Medulla oblongata (tissue), 1 donor: ENCODE measurements at regions not wholly inside any gene's neighbourhood (a gene's known extent, or its start where the extent isn't known, plus 50 kb on each side); places are given as distances from the start of the nearest gene placed in this dataset.

Experiments used
- DNase-seq: peaks from one replicate; pipeline ENCODE4 v3.0.0-alpha.2; 2015; ENCODE audit errors: extremely low spot score

DNA sequence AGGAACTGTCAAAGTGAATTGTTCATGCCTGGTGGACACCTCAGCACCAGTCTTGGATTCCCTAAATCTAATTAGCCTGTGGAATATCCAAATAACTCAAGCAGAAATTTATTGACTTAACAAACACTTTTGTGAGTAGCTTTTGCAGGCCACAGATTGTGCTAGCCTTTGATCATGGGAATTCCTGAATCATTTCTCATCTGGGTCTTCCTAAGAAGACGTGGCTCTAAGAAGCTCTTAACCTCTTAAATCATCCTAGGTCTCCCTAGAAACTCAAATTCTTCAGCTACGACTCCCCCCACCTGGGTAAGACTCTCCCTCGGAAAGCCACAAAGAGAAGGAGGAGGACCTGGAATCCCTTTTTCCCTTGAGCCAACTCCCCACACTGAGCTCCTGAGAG is 53.8 kb upstream of the PSEN2 start:
- DNase-seq = no peak

DNA sequence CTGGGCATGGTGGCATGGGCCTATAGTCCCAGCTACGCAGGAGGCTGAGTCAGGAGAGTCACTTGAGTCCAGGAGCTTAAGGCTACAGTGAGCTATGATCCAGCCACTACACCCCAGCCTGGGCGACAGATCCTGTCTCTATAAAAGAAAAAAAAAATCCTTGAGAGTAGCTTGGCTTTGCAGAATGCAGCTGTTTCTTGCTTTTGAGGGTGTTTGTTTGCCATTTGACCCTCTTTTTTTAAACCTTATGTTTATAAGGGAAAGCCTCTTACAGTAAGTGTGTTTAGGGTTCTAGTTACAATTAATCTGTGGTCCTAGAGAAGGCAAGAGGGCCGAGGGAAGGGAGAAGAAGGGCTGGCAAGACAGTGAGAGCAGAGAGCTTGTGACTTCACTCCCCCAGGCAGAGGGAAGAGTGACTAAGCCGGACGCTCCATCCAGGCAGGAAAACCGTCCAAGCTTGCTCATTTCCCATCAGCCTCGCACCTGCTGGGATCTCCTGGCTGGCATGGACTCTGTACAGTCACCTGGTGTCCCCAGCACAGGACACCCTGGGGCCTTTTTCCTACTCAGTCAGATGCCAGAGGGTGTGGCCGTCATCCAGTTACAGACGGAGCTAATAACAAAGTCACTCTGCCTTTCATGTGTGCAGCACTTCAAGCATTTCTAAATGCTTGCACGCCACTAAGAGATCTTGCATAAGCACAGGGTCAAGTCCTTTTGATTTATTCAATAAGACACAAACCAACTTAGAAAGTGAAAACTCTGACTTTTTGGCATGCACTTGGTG is 55.5 kb upstream of the PSEN2 start:
- DNase-seq = peak; percentile 82

DNA sequence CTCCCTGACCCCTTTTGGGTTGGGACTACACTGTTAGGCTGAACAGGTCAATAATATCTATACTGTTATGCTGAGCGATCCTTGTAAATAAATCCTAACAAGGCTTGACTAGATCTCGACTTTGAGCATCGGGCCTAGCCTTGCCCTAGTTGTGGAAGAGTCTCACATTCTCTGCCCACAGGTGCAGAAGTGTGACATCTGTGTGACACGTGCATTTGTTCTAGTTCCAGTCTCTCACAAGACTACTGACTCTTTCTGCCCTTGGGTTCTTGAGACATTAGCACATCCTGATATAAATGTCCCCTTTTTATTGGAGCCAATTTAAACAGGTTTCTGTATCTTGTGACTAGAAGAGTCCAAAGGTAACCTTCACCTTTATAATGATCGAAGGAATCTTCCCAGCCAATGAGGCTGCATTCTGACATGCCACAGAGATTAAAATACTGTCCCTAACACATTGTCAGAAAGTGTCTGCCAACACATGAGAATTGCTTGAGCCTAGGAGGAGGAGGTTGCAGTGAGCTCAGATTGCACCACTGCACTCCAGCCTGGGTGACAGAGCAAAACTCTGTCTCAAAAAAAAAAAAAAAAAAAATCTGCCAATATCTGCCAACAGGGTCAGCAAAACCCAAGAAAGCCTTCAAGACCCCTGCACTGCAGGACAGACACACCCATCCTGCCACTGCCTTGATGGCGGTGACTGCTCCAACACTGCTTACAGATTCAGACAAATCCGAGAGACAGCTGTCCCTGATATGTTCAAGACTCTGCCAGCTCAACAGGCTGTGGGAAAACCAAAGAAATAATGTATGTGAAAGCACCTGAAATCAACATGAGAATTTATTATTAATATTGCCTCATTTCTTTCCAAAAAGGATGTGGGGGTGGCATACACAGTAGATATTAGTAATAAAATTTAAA is 56.5 kb upstream of the PSEN2 start:
- no peak for DNase-seq

DNA sequence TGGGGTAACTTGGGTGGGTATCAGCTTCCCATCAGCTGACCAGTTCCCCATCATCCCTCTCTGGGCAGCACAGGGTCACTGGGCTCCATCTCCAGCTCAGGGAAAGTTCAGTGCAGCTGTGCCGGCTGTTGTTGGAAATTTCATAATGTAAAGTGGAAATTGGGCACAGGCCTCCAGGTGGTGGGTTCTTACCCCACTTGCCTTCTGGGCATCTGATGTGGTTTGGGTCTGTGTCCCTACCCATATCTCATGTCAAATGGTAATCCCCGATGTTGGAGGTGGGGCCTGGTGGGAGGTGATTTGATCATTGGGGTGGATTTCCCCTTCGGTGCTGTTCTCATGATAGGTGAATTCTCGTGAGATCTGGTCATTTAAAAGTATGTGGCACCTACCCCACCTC is 59.7 kb upstream of the PSEN2 start:
- DNase-seq = no peak

DNA sequence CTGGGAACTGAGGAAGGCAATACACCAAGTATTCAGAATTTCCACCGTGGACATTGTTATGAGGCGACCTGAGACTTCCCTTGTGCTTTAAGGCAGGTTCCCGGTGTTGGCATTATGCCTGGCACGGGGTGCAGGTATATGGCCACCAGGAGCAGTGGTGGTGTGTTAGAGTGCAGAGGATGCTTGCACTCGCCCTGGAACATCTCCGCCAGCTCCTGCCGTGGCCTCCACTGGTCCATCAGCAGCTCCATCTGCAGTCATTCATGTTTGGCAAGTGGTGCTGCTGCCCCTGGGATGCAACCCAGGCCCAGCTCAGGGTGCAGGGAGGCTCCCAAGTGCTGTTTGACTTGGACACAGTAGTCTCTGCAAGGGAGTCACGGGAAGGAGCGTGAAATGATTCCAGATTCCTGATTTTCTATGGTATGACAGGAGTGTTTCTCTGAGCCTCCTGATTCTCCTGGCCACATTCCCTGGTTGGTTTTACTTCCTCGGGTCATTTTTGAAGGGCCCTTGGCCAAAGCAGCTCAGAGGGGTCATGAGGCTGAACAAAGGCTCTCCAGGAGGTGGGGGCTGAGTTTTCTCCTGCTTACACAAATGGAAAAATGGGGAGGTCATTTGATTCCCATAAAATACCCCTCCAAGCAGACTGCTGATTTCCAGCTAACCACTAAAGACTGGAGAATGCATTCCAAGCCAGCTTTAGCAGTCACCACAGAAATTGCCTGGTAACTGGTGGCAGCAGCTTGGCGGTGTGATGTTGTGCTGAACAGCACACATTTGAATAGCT is 60.4 kb upstream of the PSEN2 start:
- DNase-seq = peak; percentile 89

DNA sequence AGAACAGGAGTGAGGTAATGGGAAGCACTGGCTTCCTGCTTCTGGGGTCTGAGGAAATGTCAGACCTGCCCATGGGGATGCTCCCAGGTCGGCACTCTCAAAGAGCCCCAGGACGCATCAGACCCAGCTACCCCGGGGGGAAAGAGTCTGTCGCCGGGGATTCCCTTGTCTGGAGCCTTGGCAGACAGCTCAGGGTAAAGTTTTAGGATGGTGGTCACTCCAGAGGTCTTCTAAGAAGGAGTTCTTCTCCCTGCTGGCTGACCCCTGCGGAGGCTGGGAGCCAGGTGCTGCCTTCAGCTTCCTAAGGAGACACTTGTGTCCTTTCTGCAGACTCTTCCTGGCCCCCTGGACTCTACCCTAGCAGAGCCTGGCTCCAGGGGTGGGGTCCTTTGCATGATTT is 61.9 kb upstream of the PSEN2 start:
- DNase-seq = no peak

DNA sequence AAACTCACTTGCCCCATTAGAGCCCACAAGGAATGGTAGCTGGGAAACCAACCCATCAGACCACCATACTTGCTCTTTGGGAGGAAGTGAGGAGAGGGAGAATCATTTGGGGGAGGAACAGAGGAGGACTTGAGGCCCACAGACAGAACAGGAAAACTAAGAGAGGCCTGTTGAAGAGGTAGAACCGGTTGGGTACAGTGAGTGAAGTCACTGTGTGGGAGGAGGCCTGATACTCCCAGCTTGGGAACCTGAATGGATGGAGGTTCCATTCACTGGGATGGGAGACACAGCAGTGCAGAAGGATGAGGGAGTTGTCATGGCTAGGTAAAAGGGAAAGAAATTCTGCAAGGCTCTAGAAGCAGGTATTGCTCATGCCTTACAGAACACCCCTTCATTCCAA is 63.4 kb upstream of the PSEN2 start:
- no peak for DNase-seq

DNA sequence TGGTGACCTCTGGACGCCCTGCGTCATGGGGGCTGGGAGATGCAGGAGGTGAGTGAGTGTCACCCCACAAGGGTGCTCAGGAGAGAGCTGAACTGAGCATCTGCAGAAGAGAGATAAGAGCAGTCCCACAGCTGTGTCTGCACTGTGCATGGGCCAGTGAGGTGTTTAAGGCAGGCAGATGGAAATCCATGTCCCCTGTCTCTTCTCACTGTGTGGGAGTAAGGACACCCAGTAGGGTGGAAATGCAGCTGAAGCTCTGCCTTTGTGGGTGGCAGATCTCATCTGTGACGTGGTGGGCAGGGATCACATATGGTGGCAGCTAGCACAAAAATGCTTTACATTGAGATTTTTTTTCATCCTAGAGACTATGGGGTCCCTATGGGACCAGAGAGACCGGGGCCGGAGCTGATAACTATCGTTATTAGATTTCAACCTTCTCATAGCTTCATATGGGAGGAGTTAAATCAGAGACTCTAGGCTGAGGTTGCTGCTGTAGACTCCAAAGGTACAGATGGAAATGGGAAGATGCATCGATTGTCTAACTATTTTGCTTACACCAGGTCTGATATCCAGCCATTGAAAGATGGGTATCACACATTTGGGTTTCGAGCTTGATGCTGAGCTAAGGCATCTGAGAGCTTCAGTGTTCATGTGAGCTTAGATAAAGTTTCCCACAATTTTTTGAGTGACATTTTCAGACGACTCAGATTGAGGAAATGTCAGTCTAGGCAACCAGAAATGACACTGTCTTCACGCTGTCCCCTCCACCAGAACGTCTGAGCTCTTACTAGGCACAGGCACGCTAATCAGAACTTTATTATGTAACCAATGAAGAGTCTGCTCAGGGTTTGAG is 65.3 kb upstream of the PSEN2 start:
- no peak for DNase-seq

DNA sequence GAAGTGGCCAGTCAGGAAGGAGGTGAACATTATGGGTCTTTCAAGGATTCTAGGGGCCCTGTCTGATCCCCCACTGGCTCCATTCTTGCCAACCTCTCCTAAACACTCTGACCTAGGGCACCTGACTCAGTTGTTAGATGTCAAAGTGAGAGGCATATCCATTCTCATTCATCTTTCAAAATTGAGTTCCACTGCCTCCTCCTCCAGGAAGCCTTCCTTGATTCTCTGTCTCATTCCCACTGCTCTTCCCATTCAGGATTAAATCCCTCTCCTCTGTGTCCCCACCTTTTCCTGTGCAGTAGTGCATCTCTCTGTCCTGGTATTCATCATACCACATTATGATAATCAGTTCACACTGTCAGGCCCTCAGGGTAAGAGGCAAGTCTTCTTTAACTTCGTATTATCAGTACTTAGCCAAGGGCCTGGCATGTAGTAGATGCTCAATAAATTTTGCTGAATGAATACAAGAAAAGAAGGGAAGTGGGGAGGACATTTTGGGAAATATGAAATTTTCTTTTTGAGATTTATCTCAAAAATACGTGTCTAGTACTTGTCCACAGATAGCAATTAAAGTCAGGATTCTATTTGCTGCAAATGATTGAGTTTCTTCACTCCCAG is 61.8 kb upstream of the ITPKB start:
- no peak for DNase-seq

DNA sequence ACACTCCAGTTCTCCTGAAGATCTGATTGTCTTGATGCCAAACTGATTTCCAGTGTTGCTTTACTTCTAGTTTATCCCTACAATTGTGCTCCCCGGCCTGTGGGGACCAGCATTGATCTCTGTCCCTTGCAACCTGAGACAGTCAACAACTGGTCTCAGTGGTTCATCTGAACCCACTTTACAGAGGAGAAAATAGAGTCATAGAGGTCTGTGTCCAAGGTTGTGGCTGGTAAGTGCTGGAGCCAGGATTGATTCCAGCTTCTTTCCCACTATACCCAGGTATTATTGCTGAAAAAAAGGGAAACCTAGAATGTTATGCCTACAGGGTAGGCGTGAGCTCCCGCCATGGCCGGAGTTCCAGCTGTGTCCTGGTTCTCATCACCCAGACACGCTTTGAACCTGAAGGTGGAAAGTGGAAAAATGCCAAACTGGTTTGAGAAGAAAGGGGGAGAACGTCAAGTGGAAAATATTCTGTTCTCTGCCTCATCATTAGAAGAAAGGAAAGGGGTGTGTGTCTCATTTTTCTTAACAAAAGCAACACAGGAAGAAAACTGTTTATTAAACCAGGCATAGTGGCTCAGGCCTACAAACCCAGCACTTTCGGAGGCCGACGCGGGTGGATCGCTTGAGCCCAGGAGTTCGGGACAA is 60.7 kb upstream of the ITPKB start:
- no peak for DNase-seq

DNA sequence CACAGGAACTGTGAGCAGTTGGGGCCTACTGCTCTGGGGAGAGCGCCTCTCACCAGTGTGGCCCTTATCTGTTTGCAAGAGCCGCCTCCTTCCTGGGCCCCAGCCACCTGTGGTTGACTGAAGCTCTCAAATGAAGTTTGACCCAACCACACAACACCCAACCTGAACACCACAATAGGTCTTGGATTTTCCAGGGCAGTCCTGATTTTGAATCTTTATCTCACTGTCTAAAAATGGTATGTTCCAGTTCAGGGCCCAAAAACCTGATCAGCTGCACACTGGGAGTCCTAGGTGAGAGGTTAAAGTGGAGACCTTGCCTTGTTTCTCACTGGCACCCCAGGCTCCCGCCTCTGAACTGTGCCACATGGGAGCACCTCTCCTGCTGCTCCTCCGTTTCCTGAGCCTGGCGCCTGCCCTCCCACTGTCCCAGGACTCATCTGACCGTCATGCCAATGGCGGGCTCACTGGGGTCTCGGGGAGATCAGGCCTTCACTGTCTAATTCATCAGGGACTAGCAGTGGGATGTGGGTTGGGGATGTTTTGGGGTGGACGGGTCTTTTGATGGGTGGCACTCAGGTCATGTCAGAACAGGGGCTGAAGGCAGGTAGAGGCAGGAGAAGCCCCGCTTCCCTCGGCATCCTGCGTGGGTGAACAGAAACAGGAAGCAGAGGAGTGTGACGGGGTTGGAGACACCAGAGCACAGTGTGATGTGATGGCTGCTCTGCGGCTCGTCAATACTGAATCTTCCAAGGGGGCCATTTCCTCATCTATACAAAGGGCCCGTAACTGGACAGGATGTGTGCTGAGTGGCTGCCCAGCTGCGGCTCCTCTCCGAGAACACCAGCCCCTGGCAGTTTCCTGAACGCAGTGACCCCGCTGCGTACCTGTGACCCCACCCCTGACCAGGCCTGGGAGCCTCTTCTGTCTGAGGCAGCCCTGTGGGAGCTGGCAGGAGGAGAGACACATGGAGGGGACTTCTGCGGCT is 59.6 kb upstream of the ITPKB start:
- no peak for DNase-seq

DNA sequence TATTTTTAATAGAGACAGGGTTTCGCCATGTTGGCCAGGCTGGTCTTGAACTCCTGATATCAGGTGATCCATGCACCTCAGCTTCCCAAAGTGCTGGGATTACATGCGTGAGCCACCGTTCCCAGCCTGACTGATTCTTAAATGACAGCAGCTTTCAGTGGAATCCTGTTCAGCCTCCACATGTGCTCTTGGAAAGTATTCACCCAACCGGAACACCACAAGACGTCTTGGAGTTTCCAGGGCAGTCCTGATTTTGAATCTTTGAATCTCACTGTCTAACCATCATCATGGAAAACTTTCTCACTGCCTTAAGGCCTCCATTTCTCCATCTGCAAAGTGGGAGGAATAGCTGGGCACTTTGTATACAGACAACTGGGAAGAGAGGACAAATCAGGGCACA is 58.1 kb upstream of the ITPKB start:
- DNase-seq = no peak

DNA sequence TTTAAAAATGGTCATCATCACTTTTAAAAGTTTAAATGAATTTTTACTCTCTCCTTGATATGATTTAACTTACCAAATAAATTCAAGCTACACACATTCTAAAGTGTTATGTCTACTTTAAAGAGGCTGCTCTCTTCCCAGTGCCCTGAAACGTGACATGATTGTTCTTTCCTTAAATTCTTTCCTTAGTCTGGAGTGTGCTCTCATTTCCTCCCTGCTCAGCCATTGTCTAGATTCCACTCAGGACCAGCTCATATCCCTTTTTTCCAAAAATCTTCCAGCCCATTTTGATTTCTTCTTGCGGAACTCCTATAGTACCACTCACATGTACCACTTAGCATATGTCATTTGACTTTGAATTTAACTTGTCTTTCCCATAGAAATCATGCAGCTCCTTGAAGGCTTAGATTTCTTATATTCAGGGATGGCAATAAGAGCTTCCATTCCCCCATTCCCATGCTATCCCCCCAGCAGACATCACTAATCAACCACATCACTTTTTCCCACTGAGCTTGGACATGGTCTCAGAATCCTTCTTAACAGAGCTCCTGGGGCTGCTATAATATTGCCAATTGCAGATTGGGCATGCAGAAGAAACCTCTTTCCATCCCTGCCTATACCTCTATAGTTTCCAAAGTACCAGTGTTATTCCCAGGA is 54.7 kb upstream of the ITPKB start:
- no peak for DNase-seq

DNA sequence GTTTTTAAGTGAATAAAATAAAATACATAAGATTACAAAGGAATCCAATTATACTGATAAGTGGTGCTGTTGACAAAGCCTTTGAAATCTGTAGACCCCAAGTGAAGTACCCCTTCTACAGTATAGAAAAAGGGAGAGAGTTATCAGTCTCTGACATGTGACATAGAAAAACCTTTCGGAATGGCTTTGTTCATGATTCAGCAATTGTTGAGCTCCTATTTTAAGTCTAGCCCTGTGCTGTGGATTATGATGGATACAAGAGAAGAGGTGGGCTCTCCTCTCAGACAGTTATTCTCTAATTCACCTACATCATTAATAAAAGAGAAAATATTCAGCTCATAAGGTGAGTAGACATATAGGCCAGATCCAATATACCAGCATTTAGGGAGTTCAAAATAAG is 53.3 kb upstream of the ITPKB start:
- DNase-seq = no peak

DNA sequence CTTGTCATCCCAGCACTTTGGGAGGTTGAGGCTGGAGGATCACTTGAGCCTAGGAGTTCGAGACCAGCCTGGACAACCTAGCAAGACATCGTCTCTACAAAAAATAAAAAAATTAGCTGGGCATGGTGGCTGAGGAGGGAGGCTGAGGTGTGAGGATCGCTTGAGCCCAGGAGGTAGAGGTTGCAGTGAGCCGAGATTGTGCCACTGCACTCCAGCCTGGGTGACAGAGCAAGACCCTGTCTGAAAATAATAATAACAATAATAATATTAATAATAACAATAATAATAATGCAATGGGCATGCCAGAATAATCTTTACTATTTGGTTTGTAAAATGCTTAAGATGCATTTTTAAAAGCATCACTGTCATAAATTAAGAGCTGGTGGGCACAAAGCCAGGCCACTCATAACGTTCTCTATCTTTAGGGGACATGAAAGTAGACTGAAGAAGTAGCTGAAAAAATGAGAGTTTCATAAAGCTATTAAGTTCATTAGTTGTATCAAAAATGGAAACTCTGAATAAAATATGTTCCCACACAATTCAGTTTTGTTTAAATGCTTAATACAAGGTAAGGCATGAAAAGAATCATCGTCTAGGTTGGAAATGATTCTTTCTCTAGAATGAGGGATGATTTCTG is 51.6 kb upstream of the ITPKB start:
- DNase-seq = no peak

DNA sequence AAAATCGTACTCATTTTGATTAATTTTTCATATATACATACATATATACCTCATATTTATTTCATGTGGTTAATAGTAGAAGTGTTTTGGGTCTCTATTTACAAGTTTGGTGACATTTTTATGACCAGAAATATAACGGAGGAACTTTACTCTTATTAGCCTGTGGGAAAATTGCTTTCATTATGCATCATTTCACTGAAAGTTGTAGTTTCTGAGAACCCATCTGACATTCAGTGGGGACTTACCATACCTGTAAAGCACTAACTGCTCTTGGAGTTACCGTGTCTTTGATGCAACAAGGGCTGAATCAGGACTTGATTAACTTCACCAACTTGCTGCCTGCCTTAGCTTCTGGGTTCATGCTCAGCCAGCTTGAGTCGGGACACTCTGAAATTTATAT is 49.9 kb upstream of the ITPKB start:
- no peak for DNase-seq
